GM12874 (cell line): ENCODE measurements at regions not wholly inside any gene's neighbourhood (a gene's known extent, or its start where the extent isn't known, plus 50 kb on each side); places are given as distances from the start of the nearest gene placed in this dataset.

ENCODE experiments used
- CTCF ChIP-seq: IDR thresholded peaks from 2 replicates; pipeline ENCODE4 v1.5.1; 2011; ENCODE audit warnings: low read depth, mild to moderate bottlenecking, control low read depth, low read length, moderate library complexity; ENCODE audit not compliant: insufficient read depth

GRCh38 chr5:68352166-68352565, 136.6 kb downstream of the PIK3R1 start:
- TF ChIP-seq CTCF, result no peak

DNA sequence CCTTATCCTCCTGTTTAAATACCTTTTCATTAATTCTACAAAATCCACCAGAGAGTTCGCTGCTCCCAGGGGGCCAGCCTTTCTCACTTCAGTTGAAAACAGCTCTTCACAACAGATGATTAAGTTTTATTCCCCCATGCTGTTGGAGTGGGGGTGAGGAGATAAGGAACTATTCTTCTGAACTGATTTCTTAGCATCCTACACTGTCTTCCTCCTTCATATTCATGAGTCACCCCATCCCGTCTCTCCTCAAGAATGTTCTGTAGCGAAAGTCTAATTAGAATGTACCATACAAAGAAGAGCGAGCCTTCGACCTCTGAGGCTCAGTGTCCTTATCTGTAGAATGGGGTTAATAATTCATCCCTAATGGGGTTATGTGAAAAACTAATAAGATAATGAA, 138.0 kb downstream of the PIK3R1 start:
- no peak for TF ChIP-seq CTCF

- TF ChIP-seq CTCF, result no peak
These were observed 138.8 kb downstream of the PIK3R1 start for GRCh38 chr5:68354315-68354714.

GRCh38 chr5:68356216-68356615, 140.7 kb downstream of the PIK3R1 start:
- TF ChIP-seq CTCF, result no peak

GRCh38 chr5:68356623-68357022, 141.1 kb downstream of the PIK3R1 start:
- TF ChIP-seq CTCF, result no peak

- no peak for TF ChIP-seq CTCF
These were observed 144.1 kb downstream of the PIK3R1 start for GRCh38 chr5:68359699-68360098.

GRCh38 chr5:68362331-68362730, 146.8 kb downstream of the PIK3R1 start:
- TF ChIP-seq CTCF, result no peak

GRCh38 chr5:68365889-68366288, 150.3 kb downstream of the PIK3R1 start:
- no peak for TF ChIP-seq CTCF
